GM21526 (cell line): ENCODE measurements at regions not wholly inside any gene's neighbourhood (a gene's known extent, or its start where the extent isn't known, plus 50 kb on each side); places are given as distances from the start of the nearest gene placed in this dataset.

Experiments
- ATAC-seq: cut with Tn5 transposase; IDR thresholded peaks from one replicate; pipeline ENCODE4 v1.9.1; 2021; ENCODE audit warnings: moderate library complexity; ENCODE audit not compliant: unreplicated experiment, low FRiP score

DNA sequence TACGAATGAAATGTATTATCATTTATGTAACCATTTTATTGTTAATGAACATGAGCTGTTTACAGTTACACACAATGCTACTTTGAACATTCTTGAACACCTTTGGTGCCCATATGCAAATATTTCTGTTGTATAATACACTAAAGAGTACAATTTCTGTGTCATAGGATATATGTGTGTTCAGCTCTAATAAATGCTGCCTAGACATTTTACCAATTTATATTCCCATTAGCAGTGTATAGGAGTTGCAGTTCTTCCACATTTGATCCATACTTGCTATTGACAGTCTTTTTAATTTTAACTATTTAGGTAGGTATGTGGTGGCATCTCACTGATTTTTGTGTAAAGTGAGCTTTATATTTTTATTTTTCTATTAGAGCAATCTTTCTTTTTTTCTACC lies 331.8 kb downstream of the ZIC1 start:
- no peak for ATAC-seq

DNA sequence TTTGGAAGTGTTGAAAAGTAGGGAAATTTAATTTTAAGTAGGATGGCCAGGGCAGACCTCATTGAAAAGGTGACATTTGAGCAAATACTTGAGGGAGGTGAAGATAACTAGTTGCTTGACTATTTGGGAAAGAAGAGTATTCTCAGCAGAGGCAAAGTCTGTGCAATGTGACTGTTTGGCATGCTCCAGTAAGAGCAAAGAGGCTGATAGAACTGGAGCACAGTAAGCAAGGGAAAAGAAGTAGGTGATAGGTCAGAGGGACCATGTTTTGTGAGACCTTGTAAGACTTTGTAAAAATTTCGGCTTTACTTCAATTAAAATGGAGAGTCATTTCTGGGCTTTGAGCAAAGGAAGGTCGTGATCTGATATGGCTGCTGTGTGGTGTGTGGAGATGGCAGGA lies 335.8 kb downstream of the ZIC1 start:
- ATAC-seq, result no peak

GRCh38 chr3:147755310-147755709 lies 346.1 kb downstream of the ZIC1 start:
- ATAC-seq, result no peak

- no peak for ATAC-seq
Observed at GRCh38 chr3:147756476-147756875, 347.3 kb downstream of the ZIC1 start.

- ATAC-seq, result no peak
Observed at GRCh38 chr3:147757866-147758265, 348.7 kb downstream of the ZIC1 start.

GRCh38 chr3:147758771-147759170 lies 349.6 kb downstream of the ZIC1 start:
- no peak for ATAC-seq

- ATAC-seq, result no peak
Observed at GRCh38 chr3:147760085-147760484, 350.9 kb downstream of the ZIC1 start.

DNA sequence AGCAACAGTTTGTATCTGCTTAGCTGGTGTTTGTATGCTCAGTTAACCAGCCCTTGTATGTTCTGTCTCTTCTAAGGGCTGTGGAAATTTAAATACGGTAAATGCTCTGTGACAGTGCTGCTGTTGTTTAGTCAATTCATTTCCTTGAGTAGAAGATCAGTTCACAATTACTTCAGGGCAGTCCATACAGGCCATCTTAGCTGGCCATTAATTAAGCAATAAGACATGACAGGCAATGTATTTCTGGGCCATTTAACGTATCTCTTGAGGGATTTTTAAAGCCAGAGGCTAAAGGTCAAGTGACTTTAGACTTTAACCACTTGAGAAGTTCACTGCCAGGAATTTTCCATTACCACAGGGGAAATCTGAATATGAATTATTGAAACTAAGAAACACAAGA lies 351.8 kb downstream of the ZIC1 start:
- no peak for ATAC-seq

DNA sequence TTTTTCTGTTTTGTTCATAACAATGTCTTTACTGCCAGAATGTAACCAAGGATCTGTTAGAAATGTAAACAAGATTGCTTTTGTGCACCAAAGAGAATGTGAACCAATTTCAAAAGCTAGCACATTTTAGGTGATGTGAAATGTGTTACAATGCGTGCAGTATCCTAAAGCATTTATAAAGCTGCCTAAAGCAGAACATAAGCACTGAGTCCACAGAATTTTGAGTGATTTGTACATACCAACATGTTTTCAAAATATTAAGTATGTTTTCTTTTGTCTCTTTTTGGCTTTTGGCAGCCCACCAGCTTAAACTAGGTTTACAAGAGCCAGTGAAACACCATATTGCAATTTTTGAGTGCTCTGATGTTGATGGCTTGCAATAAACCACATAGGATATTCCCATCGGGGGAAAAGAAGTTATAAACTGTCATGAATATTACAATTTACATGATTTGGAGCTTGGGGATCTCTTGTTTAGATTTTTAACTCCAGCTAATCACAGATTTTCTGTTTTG lies 364.0 kb downstream of the ZIC1 start:
- no peak for ATAC-seq

DNA sequence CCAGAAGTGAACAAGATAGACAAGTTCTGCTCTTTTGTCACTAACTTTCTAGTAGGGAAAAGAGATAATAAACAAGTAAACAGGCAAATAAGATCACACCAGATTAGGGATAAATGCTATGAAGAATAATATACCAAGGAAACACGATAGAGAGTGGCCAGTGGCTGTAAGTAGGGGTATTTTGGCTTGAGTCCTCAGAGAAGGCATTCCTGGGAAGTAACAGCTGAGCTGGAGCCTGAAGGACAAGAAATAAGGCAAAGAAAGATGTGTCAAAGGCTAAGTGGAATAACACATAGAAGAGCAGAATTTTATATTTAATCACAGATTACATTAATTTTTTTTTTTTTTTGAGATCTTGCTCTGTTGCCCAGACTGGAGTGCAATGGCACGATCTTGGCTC lies 366.2 kb downstream of the ZIC1 start:
- no peak for ATAC-seq

GRCh38 chr3:147775816-147776530 lies 366.8 kb downstream of the ZIC1 start:
- no peak for ATAC-seq

- no peak for ATAC-seq
Observed at GRCh38 chr3:147793841-147794240, 384.7 kb downstream of the ZIC1 start.

DNA sequence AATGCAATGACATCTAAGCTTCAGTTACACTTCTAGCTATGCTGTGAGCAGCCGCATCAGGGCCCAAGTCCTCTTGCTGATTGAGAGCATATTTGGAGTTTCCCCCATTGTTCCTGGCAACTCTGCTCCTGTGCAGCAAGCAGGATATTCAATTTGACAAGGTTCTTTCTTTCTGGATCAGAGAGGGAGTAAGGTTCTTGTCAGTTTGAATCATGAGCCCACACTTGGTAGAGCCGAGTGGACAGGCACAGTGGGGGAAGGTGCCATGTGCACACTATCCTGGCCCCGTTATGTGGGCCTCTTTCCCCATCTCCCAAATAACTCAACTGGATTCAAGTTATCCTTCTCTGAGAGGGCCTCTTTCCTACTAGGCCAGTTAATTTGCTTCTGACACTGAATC lies 385.4 kb downstream of the ZIC1 start:
- no peak for ATAC-seq

DNA sequence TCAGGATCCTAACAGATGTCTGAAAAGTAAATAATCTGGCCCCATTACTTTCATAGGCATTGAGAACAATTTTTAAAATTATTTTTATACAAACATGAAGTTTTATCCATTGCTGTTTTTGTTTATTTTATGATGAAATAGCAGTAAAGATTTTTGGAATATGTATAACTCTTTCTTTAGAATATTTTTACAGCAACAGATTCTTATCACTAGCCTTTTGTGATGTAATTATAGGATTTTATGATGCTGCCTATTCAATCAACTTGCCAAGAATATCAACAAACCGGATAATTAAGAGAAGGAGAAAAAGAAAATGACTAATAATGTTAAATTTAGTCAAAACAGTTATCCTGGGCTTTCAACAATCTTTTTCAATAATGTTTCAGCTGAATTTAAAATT lies 386.3 kb downstream of the ZIC1 start:
- no peak for ATAC-seq

GRCh38 chr3:147797095-147797494 lies 387.9 kb downstream of the ZIC1 start:
- ATAC-seq, result no peak

- ATAC-seq, result no peak
Observed at GRCh38 chr3:147799601-147800000, 390.4 kb downstream of the ZIC1 start.

DNA sequence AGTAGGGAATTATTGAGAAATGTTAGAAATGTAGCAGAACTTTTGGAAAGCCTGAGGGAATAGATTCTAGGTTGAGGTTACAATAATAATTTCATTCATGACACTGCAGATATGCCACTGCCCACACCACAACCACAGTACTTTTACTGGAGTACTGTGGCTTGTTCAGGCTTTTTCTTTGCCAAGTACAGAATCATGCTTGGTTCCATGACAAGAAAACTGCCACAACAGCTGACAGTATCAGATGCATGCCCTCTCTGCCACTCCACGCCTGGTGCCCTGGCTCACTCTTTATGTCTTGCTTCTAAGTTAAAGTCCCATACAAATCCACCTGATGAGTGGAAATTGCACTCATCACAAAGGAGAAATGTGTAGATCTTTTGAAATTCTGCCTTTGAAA lies 398.6 kb downstream of the ZIC1 start:
- no peak for ATAC-seq

- no peak for ATAC-seq
Observed at GRCh38 chr3:147809206-147809605, 400.0 kb downstream of the ZIC1 start.

DNA sequence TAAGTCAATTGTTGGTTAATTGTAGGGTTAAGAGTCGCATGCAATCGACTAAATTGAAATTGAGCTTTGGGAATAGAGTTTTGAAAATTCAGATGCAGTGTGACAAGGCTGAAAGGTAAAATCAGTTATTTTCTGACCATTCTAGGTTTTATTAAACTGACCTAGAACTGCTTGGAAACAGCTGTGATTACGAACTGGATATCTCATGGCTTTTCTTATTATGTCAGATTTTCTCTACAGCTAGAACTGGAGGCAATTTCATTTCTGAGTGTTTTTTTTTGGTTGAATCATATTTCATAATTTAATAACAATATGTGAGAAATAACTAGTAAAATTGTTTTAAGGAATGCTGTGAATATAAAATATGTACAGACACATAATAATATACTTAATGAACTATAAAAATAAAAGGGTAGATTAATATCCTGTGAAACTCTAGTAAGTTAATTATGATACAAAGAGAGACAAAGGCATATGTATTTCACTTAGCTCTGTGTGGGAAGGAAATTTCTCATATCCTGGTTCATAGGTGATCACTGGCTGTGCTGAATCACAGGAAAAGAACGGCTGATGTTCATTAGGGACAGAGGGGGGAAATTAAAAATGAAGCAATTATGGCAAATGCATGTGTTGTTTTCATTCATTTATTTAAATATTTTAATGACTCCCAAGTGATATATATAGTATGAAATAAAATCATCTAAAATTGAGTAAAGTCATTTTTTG lies 403.2 kb downstream of the ZIC1 start:
- no peak for ATAC-seq

GRCh38 chr3:147813256-147813655 lies 404.1 kb downstream of the ZIC1 start:
- no peak for ATAC-seq

GRCh38 chr3:147816752-147817151 lies 407.6 kb downstream of the ZIC1 start:
- no peak for ATAC-seq

DNA sequence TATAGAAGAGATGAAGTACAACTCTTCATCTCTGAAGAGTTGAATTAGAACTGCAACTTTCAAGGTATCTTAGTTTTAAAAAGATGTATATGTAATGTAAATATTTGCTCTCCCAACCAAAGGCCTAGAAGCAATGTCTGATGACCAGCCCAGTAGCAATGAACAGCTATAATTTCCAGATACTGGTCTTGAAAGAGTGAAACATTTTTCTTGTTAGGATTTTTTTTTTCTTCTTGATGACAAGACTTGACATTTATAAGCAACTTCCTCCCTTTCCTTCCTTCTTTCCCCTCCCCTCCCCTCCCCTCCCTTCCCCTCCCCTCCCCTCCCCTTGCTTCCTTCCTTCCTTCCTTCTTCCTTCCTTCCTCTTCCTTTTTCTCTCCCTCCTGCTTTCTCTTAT lies 423.4 kb downstream of the ZIC1 start:
- no peak for ATAC-seq
